Astrocyte of the spinal cord (primary cell): ENCODE measurements at regions not wholly inside any gene's neighbourhood (a gene's known extent, or its start where the extent isn't known, plus 50 kb on each side); places are given as distances from the start of the nearest gene placed in this dataset.
"Not testable (repeated sequence)": the region's sequence is repeated elsewhere in the genome, so short reads cannot be mapped to it uniquely, and the experiment has no call there.

Experiments used
- DNase-seq: peaks from one replicate; pipeline ENCODE4 v3.0.0; 2011; ENCODE audit warnings: low read depth, low spot score
- H3K4me3 ChIP-seq: 2 replicates; pipeline ENCODE4 v1.5.1; 2011; ENCODE audit warnings: low read depth, mild to moderate bottlenecking, low read length, moderate library complexity
- CTCF ChIP-seq: IDR thresholded peaks from 2 replicates; pipeline ENCODE4 v1.5.1; 2012; ENCODE audit warnings: low read depth, mild to moderate bottlenecking, low read length, inconsistent platforms
- in situ Hi-C: cut with HindIII; loops from 2 replicates; pipeline ENCODE4 v1.10.0; 2017; ENCODE audit warnings: low sequenced_read_pairs

- H3K4me3 ChIP-seq: no peak overlapping the region
- in situ Hi-C loops: no loop called here
Observed at GRCh38 chr17:14724770-14725169, 423.9 kb downstream of the HS3ST3B1 start.

GRCh38 chr17:14723349-14723748, 422.5 kb downstream of the HS3ST3B1 start:
- DNase-seq, in situ Hi-C loops, H3K4me3 ChIP-seq: not testable (repeated sequence)

More at GRCh38 chr17:14724770-14725169, 423.9 kb downstream of the HS3ST3B1 start:
- no peak for DNase-seq
- no peak for TF ChIP-seq CTCF

DNA sequence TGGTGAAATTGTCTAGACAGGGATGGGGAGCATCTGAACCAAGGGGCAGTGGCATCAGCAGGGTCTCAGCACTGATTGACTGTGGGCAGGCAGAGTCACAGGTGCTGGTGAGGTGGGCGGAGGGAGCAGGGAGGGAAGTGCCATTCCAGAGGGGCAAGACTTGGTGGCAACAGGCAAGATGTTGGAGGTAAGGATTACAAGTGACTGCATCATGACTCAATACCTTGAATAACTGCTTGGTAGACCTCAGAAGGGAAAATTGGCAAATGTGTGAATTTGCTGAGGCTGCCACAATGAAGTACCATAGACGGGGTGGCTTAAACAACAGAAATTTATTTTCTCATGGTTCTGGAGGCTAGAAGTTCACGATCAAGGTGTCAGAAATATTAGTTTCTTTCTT, 419.1 kb downstream of the HS3ST3B1 start:
- H3K4me3 ChIP-seq: no peak overlapping the region
- in situ Hi-C loops: no loop called here
- no peak for DNase-seq
- no peak for TF ChIP-seq CTCF

DNA sequence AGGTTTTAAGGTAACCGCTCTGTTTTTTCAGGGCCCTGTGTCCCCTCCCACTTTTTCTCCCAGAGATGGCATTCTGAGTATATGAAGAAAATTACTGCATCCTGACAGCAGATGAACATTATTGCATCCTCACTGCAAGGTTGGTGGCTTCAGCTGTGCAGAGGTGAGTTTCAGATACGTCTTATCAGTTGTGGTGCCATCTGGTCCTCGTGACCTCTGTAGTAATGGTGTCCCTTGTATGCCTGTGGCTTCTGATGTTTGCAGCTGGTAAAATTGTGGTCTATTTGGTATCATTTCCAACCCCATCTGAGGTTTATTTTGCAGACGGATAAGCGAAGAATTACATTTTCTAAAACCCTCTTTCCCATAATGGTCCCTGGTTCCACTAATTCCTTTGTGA, 417.0 kb downstream of the HS3ST3B1 start:
- TF ChIP-seq CTCF: no peak
- no peak for DNase-seq
- no peak overlapping the region for H3K4me3 ChIP-seq
- in situ Hi-C loops: no loop called here

GRCh38 chr17:14715561-14715960, 414.7 kb downstream of the HS3ST3B1 start:
- TF ChIP-seq CTCF: no peak
- DNase-seq: no peak
- no peak overlapping the region for H3K4me3 ChIP-seq
- in situ Hi-C loops: no loop called here

DNA sequence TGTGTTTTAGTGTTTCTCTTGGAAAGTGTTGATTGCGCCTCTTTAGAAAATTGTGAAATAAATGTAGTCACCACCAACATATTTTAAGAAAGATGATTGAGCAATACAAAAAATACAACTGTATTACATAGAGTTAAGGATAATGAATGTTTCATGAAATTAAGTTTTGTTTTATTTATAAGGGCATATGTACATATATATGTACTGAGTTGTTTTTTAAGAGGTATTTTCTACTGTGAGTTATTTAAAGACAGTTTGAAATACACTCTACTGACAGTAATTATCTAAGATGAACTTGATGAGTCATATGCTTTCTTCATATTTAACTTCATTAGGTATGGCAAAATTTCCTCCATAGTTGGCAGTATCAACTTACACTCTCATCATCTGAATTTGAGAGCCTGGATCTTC, 411.7 kb downstream of the HS3ST3B1 start:
- in situ Hi-C loops: no loop called here
- no peak overlapping the region for H3K4me3 ChIP-seq
- TF ChIP-seq CTCF: no peak
- no peak for DNase-seq

DNA sequence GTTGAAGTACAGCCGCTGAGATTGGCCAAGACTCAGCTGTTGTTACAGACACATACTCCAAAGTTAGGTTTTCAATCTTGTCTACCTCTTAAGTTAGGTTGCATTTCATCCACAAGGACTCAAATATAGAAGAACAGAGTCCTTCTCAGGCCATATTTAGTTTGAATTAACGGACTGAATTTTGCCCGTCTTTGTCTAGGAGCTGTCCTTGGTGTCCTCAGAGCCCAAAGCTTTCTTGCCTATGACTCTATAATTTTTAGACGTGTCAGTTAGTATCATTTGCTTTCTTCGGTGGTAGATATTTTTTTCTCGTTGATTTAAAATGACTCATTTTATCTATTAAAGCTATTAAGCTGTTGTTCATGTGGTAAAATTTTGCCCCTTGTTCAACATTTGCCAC, 403.2 kb downstream of the HS3ST3B1 start:
- no peak overlapping the region for H3K4me3 ChIP-seq
- no peak for TF ChIP-seq CTCF
- no peak for DNase-seq
- in situ Hi-C loops: no loop called here
